ENCODE measurements at regions not wholly inside any gene's neighbourhood (a gene's known extent, or its start where the extent isn't known, plus 50 kb on each side); places are given as distances from the start of the nearest gene placed in this dataset.

DNA sequence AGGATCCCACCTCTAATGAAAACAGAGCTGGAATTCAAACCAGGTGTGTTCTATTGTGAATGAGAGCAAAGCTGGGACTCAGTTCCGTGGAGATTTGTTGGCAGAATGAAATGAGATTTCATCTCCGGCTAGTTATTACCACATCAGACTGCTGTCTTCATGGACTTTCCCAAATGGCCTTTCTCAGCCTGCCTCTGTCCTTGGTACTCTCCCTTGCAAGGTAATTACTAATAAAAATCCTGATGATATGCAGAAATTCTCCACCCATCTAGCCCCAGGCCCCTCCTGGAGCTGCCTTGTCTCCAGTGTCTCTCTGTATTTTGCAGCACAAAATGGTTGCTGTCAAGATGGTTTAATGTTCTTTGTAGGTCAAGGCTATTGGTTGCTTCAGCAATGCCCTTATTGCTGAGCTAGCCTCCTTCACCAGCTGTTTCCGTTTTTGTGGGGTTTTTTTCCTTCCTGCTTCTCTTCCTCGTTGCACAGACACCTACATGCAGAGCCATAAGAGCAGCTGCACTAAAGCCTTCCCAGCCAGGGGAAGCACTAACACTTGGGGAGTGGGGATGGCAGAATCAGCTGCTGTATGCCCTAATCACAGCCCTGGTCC lies 185.0 kb upstream of the GHITM start:
- DNase-seq: no peak

DNA sequence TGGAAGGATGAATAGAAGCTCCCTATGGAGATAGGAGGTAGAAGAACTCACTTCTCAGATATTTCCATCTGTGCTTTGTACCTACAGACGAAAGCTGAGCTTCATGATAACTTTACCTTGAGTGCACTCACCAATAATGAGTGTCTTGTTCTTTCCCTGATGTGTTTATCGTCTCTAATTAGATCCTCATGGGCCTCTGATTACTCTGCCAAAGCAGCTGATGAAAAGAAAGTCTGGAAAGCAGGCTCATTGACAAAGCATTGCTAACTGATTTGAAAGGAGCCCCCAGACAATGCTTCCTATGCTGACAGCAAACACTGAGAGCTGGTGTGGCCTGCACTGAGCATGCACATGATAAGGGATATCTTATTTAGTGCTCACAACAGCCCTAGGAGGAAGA lies 183.9 kb upstream of the GHITM start:
- no peak for DNase-seq

DNA sequence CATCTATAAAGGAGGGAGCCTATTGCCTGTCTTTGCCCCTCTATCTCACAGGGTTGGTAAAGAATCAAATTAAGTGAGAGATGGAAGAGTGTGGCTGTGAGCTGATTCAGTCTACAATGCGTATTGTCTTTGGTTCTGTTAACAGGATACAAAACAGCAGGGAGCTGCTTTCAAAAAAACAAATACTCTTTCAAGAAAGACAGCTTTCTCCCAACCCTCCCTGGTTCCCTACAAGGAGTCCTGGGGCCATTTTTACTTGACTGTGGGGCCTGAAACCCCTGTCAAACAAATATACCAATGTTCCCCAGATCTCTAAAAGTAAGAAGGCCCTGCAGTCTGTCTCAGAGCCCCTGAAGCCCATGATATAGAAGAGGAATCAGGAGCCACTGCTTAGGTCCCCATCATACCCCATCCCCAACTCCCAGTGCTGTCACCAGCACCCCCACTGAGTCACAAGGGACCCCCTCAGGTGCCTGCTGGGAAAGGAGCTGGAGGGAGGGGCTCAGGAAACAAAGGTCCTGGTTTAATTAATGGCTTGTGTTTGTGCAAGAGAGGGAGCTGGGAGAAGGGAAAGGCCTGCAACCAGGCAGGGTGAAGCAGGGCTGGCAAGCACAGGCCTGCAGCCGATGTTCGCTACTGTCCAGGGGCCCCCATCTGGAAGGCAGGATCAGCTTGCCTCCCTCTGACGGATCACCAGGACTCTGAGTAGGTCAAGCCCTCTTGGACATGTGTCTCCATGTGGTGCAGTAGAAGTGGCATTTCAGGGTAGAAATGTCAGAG lies 182.0 kb upstream of the GHITM start:
- no peak for DNase-seq

DNA sequence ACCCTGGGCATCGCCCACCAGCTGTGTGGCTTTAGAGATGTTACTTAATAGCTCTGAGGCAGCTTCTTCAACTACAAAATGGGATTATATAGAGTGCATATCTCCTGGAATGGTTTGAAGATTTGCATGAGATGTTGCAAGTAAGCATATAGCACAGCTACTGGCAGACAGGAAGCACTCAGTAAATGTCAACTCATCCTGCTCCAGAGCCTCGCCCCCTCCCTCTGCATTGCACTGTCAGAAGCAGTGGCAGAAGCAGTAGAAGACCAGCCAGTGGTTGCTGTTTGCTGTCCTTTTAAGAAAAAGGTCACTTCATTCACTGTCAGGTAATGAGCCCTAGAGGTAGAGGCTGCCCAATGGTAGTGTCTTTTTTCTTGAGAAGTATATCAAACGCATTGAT lies 180.0 kb upstream of the GHITM start:
- DNase-seq: no peak

DNA sequence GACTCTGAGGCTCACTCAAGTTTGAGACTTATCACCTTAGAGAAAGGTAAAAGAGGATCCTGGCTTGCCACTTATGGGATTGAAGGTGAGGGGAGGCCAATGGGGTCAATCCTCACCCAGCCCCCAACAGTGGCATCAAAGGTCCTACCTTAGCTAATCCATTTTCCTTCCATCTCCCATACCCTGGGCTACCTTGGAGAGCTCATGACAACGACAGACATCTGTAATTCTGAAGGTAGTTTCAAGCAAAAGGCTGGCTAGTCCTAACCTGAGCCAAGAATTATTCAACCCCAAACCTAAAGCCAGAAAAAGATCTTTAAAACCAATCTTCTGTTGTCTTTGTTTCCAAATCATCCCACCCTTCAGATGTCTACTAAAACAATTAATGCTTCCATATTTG lies 179.2 kb upstream of the GHITM start:
- DNase-seq: no peak

DNA sequence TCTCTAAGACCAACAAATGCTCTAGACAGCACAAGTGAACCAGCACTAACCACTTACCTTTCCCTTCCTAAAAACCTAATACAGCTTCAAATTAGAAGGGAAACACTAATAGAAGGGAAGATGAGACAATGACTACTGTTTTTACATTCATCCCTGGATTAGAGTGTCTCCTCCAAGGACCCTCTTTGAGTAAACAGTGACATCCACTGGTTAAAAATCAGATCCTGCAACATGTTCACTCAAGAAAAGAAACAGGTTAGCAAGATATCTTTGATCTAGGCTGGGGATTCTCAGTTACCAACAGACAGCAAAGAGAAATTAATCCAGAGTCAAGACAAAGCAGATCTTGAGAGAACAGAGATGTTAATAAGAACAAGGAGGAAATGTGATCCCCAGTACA lies 177.7 kb upstream of the GHITM start:
- no peak for DNase-seq

DNA sequence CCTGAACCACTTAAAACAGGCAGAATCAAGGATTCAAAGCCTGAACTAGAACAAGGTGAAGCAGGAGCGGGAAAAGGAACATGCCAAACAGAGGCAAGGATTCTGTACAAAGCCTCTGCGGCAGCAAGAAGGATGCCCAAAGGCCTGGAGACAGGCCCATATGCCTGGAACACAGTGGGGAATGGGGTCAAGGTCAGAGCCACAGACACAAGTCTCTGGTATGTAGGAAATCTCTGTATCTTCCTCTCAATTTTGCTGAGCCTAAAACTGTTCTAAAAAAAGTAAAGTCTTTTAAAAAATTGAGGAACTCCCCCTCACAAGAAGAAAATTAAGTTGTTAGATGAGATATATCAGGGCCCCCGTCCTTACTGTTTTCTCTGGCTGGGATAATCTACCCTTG lies 175.9 kb upstream of the GHITM start:
- DNase-seq: no peak

DNA sequence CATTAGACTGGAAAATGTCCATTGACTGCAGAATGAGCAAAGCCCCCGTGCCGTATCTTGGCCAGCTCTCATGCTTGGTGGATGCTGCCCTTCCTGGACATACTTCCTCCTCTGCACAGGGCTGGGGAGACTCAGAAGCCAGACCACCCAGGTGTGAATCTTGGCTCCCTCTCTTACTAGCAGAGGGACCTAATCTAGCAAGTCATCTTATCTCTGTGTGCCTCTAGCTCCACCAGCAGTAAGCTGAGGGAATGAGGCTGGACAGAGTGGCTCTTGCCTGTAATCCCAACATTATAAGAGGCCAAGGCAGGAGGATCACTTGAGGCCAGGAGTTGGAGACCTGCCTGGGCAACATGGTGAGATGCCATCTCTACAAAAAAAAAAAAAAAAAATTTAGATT lies 173.8 kb upstream of the GHITM start:
- no peak for DNase-seq

DNA sequence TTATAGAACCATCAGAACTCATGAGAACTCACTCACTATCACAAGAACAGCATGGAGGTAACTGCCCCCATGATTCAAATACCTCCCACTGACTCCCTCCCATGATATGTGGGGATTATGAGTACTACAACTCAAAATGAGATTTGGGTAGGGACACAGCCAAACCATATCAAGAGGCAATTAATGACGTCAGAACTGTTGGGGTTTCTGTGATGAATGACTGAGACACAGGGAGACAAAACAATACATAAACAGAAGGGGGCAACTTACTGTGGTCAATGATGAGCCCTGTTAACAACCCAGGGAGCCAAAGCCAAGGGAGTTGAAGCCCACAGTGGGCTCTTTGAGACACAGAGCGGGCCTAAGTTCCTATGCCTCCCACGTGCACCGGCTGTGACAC lies 171.3 kb upstream of the GHITM start:
- DNase-seq: no peak

DNA sequence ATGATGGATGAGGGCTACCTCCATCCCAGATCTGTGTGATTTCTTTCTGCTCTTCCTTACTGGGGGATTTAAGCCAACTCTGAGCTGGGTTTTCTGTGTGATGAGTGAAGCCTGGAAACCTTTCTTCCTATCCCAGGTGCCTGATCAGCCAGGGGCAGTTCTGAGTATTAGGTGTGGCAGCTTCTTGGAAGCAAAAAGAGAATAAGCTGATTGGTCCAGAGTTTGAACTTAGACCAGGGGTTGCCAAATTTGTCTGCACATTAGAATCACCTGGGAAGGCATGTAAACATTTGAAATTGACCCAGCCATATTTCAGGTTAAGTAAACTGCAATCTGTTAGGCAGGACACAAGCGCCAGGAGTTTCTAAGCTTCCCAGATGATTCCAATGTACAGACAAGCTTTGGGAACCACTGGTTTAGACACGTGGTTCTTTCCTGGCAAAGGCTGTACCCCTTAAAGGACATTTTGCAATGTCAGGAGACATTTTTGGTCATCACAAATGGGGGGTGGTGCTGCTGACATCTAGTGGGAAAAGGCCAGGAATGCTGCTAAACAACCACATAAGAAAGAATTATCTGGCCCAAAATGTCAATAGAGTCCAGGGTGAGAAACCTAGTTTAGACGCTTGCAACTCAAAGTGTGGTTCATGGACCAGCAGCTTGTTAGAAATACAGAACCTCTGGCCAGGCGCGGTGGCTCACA lies 160.5 kb upstream of the GHITM start:
- DNase-seq: no peak

DNA sequence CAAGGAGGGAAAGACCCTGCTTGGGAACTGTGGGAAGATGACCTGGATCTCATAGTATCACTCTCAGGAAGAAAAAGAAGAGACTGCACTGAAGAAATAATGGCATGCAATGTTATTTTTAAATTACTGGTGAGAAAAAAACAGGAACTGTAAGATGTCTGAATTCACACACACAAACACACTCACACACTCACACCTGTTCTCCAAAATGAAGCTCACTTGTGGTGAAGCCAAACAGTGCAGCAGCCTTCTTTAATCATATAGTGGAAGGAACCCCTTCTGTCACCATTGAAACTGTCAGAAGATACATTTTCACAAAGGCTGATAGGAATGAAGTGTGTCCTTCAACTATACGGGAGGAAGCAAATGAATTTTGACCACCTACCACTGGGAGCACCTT lies 156.5 kb upstream of the GHITM start:
- DNase-seq: no peak

DNA sequence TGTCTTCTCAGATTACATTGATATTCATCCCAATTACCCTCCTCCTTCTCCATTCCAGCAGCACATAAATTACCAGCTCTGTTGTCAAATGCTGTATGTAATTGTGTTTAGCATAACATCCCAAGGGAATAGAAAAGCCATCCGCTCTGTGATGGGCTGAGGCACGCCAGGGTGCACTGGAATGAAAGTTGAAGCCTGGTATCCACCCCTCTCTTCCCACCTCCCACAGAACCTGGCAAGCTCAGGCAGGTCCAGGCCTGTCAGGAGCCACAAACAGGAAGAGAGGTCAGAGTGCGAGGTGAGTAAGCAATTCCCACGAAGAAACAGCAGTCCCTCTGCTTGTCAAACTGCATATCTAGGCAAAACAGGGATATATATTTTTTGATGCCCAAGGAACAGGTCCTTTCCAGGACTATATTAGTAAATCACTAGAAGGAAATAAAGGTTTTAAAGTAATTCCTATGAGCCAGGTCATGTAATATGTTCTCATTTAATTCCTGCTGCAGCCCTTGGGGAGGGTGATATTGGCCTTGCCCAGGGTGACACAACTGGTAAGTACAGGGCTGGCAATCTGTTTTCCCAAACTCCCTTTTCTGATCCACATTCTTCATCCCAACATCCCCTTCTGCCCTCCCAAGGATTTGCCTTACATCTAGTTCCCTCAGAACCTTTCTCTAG lies 155.6 kb upstream of the GHITM start:
- DNase-seq: no peak

DNA sequence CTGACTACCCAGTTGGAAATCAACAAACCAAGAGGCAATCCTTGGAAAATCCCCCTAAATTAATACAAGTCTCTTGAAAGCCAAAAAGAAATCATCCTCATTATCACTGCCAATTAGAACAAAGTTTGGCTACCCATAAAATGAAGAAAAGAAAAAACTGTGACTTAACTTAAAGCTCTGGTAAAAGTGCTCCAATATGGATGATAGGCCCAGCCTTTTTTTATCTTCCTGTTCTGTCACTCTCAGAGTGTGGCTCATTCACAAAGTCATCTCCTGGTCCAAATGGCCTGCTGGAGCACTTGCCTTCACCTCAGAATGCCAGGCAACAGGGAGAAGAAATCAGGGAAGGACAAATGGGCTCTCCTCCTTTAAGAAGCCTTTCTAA lies 155.1 kb upstream of the GHITM start:
- no peak for DNase-seq

DNA sequence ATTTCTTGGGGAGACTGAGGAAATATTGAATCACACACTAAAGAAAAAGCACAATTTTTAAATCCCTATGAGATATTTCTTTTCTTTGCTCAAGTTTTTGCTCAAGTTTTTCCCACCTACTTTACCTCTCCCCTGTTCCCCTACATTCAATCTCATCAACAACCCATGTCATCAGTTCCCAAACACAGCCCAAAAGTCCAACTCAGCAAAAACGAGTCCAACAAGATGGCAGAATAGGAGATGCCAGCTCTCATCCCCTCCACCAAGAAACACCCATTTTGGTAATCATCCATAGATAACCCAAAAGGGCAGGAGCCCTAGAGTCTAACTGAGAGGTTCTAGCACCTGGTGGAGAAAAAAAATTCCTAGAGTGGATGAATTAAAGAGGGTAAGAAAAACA lies 152.5 kb upstream of the GHITM start:
- no peak for DNase-seq

DNA sequence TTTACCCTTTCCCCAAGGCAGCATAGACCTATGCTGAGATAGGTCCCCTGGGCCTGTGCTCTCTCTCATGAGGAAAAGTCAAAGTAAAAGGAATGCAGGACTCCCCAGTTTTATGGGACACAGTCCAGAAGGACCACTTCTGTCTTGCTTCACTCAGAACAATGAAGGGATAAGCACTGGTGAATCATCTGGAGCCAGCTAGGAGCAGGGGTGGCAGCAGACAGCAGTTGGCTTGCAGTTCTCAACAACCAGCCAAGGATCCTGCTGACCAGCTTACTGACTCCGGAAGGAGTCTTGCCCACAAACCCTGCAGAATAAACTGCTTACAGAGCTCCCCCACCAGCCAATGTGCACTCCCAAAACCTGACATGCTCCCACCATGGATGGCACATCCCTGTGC lies 152.1 kb upstream of the GHITM start:
- DNase-seq: no peak

DNA sequence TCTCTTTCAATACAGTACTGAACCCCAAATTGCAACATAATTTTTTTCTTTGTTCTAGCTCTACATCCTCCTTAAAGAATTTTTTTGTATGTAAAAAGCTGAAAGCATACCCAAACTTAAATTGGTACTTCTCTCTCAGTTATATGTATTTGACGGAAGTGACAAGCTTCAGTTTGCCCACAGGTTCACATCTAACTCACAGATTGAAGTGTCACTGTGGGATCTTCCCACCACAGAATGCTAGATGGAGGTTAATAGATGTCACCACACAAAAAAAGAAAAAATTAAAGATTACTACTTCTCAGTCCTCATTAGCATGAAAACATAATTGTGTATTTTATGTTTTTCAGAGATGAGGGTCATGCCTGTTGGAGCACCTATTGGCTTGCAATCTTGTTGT lies 150.9 kb upstream of the GHITM start:
- no peak for DNase-seq

DNA sequence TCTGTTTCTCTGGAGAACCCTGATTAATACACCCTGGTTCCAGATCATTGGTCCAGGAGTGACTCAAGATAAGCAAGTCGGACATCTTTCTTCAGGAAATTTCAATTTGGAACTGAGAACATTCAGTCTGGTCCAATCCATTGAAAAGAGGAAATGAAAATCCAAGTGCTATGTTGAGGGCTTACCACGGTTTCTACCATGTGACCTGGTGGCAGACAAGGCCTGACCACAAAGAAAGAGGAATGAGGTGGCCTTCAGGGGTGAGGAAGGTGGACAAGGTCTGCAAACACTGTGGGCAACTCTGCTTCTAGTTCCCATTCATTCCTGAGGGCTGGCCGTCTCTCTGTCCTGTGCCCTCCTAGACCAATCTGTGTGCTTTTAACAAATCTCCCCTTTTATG lies 149.2 kb upstream of the GHITM start:
- no peak for DNase-seq

DNA sequence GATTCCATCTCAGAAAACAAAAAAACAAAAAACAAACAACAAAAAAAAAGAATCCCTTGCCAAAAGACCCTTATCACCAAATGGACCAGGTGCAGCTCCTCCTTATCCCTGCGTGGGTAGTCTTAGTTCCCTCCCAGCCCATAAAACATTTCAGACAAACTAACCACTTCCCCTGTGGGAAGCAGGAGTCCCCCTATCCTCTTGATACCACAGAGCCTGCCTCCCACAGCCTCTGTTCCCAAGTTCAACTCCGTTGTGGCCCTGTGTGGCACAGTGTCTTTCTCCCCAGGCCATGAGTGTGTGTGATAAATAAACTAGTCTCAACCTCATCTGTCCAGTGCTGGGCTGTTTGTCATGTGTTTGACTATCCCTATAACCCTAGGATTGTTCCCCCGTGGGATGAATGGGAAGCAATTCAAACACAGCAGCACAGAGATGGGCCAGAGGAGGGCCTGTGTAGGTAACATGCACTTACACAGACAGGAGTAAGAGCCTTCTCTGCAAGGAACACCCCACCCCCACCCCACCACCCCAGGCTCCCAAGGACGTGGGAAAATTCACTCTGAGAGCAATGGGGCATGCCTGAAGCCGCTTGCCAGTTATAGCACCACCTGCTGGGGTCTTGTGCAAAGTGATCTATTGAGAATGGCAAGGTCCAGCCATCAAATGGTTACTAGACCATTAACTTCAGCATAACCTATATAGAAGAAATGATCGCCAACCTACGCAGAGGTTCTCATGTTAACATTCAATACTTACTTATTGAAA lies 147.1 kb upstream of the GHITM start:
- no peak for DNase-seq

DNA sequence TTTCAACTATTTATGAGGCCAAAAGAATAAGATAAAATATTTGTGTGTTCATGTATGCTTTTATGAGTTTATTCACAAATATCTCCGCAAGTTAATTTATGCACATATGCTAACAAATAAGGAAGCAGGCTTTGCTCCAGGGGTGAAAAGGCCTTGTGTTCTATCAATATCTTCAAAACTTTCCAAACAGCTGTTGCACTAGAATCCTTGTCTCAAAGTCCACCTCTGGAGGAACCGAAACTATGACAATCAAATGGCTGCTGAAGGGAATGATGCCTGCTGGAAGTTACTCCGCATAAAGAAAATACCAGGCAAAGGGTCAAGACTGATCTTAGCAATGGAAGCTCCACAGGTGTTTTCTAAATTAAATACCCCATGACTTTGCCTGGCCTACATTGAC lies 145.0 kb upstream of the GHITM start:
- no peak for DNase-seq

DNA sequence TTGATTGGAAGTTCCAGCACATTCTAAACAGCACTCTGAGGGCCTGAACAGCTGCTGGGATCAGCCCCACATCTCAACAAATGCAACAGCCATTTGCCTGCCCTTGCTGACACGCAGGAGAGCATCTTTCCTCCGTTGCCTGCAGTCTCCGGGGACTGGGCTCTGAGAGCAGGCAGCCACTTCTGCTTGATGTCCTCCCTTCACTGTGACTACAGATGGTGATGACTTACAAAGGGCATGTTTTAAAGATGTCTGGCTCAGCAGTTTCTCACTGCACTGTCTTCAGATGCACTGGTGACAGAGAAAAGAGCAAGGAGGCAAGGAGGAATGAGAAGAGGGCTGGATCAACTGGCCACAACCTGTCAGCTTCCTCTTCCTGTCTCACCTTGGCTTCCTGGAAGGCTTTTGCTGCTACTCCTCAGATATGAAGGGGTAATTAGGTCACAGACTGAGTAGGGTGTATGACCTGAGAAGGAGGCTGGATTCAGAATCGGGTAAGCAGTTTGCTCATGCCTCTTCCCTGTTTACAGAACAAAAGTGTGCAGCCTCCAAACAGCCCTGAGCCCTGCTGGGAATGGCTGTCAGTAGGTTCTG lies 143.5 kb upstream of the GHITM start:
- no peak for DNase-seq

DNA sequence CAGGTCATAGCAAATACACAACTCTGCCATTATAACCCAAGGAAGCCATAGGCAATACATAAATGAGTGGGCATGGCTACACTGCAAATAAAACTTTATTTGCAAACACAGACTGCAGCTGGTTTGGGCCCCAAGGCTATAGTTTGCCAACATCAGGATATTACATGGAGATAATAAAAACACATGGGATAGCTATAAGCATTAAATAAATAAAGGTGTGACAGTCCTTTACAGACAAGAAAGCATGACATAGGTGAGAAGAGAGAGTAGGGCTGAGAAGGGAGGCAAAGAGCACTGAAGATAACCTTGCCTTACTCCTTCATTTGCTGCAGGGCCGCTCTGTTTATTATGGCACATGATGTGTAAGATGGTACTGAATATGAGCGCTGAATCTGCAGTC lies 135.1 kb upstream of the GHITM start:
- no peak for DNase-seq

DNA sequence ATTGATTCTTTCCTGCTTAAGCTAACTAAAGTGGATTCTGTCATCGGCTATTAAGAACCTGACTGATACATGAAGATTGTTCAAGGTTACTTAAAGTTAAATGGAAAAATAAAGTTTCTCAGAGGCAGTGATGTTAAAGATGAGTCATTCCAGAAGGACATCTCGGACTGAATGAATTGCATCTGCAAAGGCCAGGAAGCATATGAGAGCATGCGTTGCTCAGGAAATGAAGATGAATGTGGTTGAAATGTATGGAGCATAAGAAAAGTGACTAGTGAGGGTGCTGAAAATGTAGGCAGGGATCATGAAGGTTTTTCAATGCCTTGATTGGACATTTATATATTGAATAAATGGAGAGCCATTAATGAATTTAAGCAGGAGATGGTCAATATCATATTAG lies 133.9 kb upstream of the GHITM start:
- no peak for DNase-seq

DNA sequence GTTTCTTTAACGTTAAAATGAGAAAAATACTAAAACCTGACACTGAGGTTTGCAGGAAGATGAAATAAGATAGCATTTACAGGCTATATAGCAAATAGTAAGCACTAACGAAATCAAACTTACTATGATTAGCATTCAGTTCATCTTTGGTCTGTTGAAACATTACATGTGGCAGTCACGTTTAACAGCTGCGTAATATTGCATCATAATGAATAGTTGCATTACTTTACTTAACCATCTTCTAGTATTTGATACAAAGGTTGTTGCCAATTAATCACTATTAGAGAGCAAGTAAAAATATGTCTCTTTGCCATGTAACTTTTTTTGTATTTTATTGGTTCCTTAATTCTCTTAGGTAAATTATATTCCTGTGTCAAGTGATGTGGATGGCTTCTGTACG lies 131.8 kb upstream of the GHITM start:
- no peak for DNase-seq
